ENCODE measurements at regions not wholly inside any gene's neighbourhood (a gene's known extent, or its start where the extent isn't known, plus 50 kb on each side); places are given as distances from the start of the nearest gene placed in this dataset.
"Not testable (repeated sequence)": the region's sequence is repeated elsewhere in the genome, so short reads cannot be mapped to it uniquely, and the experiment has no call there.

DNA sequence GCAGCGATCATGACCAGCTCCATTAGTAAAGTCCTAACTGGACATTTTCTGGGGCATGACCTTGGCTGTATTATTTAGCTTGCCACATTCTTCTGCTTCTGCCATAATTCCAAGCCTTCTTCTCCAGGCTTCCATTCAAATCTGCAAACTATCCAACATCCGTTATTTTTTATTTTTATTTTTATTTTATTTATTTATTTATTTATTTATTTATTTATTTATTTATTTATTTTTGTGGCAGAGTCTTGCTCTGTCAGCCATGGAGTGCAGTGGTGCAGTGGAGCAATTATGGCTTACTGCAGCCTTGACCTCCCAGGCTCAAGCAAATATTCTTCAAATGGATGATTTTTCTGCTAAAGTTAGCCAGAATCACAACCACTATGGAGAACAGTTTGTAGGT lies 187.2 kb upstream of the CDK1 start:
- Histone ChIP-seq H4K20me1 (no peaks in the 10 kb centered on the region), H3K27ac (no peak overlapping the region), H3K9ac (no peak overlapping the region), H3K27me3 (no peaks in the 10 kb centered on the region), H3K9me3 (replicated peaks in 1 of 11) (no peaks in the 10 kb centered on the region), H3K36me3 (no peaks in the 10 kb centered on the region), H3K4me2 (no peak overlapping the region), H3K4me1 (no peaks in the 10 kb centered on the region), H3K4me3 (no peak overlapping the region)
- no peak for TF ChIP-seq Cebpa-rat (IDR thresholded peaks at IDR 0.05)

DNA sequence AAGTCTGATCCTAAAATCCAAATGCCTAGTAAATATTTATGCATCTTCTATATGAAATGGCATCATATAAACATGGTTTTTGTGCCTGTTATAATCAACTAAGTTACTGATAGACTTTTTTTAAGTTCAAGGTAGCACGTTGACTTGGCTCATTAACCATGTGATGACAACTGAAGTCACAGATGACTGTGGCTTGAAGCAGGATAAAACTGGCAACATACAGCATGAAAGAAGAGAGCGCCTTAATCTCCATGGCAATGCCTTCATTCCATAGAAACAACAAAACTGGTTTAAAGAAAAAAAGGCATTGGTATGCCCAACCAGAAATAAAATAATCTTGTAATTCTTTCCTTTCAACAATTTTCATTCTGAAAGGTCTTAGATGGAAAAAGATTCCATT lies 188.9 kb upstream of the CDK1 start:
- Histone ChIP-seq H3K9ac (no peak overlapping the region), H3K27ac (no peak overlapping the region), H3K4me2 (no peak overlapping the region), H3K4me3 (no peak overlapping the region), H3K9me3 (replicated peaks in 1 of 11) (no peaks in the 10 kb centered on the region), H4K20me1 (no peaks in the 10 kb centered on the region), H3K4me1 (no peaks in the 10 kb centered on the region), H3K36me3 (no peaks in the 10 kb centered on the region), H3K27me3 (no peaks in the 10 kb centered on the region)
- TF ChIP-seq Cebpa-rat (IDR thresholded peaks at IDR 0.05) = no peak

DNA sequence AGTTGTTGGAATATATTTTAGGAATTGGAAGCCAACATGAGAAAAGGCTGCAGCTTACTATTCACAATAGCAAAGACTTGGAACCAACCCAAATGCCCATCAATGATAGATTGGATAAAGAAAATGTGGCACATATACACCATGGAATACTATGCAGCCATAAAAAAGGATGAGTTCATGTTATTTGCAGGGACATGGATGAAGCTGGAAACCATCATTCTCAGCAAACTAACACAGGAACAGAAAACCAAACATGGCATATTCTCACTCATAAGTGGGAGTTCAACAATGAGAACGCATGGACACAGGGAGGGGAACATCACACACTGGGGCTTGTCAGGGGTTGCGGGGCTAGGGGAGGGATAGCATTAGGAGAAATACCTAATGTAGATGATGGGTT lies 192.1 kb upstream of the ANK3 start:
- not testable (repeated sequence) for H3K4me3 ChIP-seq; H3K27ac ChIP-seq; H4K20me1 ChIP-seq; H3K27me3 ChIP-seq; H3K9me3 ChIP-seq (replicated peaks in 1 of 11); H3K9ac ChIP-seq; H3K4me2 ChIP-seq; H3K4me1 ChIP-seq; H3K36me3 ChIP-seq

DNA sequence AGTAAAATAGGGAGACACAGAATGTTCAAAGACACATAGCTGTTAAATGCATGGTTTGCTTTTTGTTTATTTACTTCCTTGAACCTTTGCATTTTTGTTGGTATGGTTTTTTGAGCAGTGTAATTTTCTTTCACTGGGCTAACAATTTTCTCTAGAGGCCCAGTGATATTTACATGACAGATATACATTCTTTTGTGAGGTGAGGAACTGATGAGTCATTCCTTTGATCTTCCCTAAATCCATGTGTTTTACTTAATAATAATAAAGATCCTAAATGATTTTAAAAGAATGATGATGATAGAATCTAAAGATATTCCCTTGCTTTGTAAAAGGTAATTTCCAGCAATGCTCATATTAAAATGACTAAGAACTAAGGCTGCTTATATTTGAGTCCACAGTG lies 188.5 kb upstream of the ANK3 start:
- Histone ChIP-seq H3K36me3 (no peaks in the 10 kb centered on the region), H3K27me3 (no peaks in the 10 kb centered on the region), H3K9me3 (replicated peaks in 1 of 11) (no peaks in the 10 kb centered on the region; a peak in 2 of 22 replicates), H3K4me3 (no peak overlapping the region), H4K20me1 (no peaks in the 10 kb centered on the region), H3K4me1 (peaks cover 0 to 9% (median 0%) of the 10 kb centered on the region in 10 experiments; a peak in 5 of 20 replicates), H3K4me2 (no peak overlapping the region), H3K27ac (no peak overlapping the region), H3K9ac (no peak overlapping the region)
- no peak for TF ChIP-seq Cebpa-rat (IDR thresholded peaks at IDR 0.05)

DNA sequence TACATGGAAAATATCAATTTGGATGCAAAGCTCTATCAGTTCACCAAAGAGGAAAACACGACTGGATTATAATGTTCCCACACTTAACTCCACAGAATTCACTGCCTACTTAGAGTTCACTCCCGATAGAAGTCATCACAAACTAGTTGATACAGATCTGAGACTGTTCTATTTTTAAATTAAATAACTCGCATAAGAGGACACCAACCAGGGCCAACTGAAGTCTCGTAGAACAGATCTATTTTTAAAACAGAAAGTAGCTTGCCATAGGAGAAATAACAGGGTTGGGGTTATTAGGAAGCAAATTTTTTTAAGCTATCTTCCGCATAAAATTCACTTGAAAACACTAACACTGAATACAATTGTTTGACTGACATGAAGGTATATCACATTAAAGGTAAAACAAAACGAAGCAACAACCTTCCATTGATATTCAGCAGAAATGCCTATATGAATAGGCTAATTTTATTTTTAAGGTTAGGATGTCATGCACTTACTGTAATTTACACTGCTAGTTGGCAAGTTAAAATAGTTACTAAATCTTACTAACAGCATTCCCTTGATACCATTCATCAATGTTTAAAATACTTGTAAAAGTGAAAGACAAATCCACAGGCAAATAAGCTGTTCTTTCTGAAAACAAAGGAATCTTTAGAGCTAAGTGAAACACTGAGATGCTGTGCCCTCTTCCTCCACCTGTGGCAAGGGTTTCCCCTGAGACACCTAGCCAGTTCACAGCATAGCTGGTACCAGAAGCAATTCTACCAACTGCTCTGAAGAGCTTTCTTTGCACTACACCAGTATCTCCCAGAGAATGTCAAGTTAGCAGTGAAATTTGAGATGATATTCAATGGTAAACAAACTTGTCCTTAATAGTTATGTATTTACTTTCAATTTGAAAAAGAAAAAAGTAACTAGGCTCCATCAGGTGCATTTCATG lies 186.7 kb upstream of the ANK3 start:
- peak overlapping the region in 6 of 11 experiments; percentile 3 to 36 (median 17); a peak in 10 of 22 replicates for H3K4me2 ChIP-seq
- no peaks in the 10 kb centered on the region for H3K36me3 ChIP-seq
- H3K4me1 ChIP-seq = peaks cover 0 to 9% (median 0%) of the 10 kb centered on the region in 10 experiments; a peak in 5 of 20 replicates
- H3K4me3 ChIP-seq = no peak overlapping the region
- peaks cover 0 to 10% (median 6%) of the 10 kb centered on the region in 11 experiments; a peak in 6 of 22 replicates for H3K27me3 ChIP-seq
- H4K20me1 ChIP-seq = no peaks in the 10 kb centered on the region
- no peak overlapping the region for H3K27ac ChIP-seq
- no peak overlapping the region for H3K9ac ChIP-seq
- no peak for TF ChIP-seq Cebpa-rat (IDR thresholded peaks at IDR 0.05)
- no peaks in the 10 kb centered on the region; a peak in 2 of 22 replicates for H3K9me3 ChIP-seq (replicated peaks in 1 of 11)

DNA sequence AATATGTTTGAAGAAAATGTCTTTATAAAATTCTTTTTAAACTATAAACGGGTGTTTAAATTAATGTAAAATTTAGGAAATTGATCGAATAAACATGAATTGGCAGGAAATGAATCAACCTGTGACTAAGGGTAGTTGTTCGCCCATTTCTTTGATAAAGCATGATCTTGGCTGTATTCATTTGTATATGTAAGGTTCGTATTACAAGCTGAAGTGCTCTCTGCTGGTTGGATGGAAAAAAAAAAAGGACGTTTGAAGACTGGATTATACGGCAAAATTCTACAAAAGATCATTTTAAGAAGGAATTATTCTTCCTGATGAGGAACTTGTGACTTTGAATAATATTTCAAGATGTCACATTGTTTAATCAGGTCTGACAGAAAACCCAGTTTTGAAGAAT lies 185.4 kb upstream of the ANK3 start:
- Histone ChIP-seq H3K36me3 (no peaks in the 10 kb centered on the region), H3K27ac (no peak overlapping the region), H3K4me2 (no peak overlapping the region), H3K4me1 (peaks cover 0 to 9% (median 0%) of the 10 kb centered on the region in 10 experiments; a peak in 5 of 20 replicates), H3K4me3 (no peak overlapping the region), H3K27me3 (peaks cover 0 to 10% (median 6%) of the 10 kb centered on the region in 11 experiments; a peak in 6 of 22 replicates), H4K20me1 (no peaks in the 10 kb centered on the region), H3K9me3 (replicated peaks in 1 of 11) (no peaks in the 10 kb centered on the region; a peak in 2 of 22 replicates), H3K9ac (no peak overlapping the region)
- TF ChIP-seq Cebpa-rat (IDR thresholded peaks at IDR 0.05) = no peak

DNA sequence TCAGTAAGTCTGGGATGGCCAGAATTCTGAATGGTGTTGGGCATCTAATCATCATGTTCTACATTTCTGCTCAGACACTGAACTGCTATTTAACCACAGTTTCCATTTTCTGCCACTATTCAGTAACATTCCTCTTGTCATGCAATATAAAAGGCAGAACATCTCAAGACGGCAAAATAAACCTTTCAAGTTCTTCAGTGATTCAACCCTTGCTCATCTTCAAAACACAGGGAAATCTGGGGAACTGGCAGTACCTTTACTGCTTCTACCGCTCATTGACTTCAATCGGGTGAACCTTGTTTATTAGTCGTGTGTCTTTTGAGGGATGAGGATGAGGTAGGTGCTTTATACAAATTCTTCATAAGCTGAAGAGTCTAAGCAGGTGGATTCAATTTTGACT lies 184.7 kb upstream of the ANK3 start:
- Histone ChIP-seq H3K4me2 (no peak overlapping the region), H3K36me3 (no peaks in the 10 kb centered on the region), H3K4me1 (peaks cover 0 to 9% (median 0%) of the 10 kb centered on the region in 10 experiments; a peak in 5 of 20 replicates), H3K27me3 (peaks cover 0 to 10% (median 6%) of the 10 kb centered on the region in 11 experiments; a peak in 6 of 22 replicates), H3K9ac (no peak overlapping the region), H3K4me3 (no peak overlapping the region), H3K9me3 (replicated peaks in 1 of 11) (no peaks in the 10 kb centered on the region; a peak in 2 of 22 replicates), H4K20me1 (no peaks in the 10 kb centered on the region), H3K27ac (no peak overlapping the region)
- TF ChIP-seq Cebpa-rat (IDR thresholded peaks at IDR 0.05) = no peak

DNA sequence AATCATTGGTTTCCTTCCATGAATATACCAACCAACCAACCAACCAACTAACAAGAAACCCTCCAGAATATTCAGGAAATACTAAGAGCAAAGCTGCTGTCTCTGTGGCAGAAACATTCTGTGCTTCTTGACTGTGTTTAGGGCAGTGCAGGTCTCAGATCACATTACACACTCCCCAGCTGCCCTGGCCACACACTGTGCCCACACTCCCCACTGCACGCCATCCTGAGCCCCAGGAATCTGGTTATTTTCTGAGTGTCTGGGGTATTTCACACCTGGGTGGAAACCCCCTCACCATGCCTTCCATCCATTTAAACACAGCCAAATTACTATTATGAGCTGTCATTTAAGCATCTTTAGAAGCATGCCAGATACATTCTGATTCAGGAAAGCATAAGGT lies 183.7 kb upstream of the ANK3 start:
- Histone ChIP-seq H3K4me3 (no peak overlapping the region), H3K36me3 (no peaks in the 10 kb centered on the region), H3K9ac (no peak overlapping the region), H3K27ac (no peak overlapping the region), H3K4me2 (no peak overlapping the region), H3K9me3 (replicated peaks in 1 of 11) (no peaks in the 10 kb centered on the region; a peak in 2 of 22 replicates), H4K20me1 (no peaks in the 10 kb centered on the region), H3K4me1 (peaks cover 0 to 9% (median 0%) of the 10 kb centered on the region in 10 experiments; a peak in 5 of 20 replicates), H3K27me3 (peaks cover 0 to 10% (median 6%) of the 10 kb centered on the region in 11 experiments; a peak in 6 of 22 replicates)
- TF ChIP-seq Cebpa-rat (IDR thresholded peaks at IDR 0.05) = no peak

DNA sequence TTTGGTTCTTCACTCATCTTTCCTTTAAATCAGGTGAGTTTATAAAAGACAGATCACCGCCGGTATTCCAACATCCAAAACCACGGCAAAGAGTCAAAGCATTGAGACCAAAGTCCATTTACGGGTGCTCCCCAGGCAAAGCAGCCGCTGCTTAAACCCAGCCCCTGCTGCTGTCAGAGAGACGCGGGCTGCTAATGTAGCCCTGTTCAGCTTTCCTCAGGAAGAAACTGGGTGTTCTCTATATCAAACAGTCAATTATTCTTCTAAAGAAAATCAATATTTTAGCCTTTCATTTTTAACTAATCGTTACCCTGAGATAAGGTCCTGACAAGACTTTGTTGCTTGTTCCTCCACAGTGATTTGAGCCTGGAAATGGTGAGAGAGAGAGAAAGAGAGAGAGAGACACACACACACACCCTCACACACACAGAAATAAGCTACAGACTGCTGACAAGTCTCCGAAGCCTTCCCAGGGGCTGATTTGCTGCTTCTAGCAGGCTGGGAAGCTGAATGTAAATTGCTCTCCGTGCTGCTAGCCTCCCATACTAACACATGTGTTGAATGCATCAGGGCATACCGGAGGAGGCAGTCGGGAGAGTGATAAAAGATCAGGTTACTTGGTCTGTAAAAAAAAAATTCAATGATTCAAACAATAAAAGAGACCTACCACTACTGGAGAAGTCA lies 183.0 kb upstream of the ANK3 start:
- no peaks in the 10 kb centered on the region for H3K36me3 ChIP-seq
- no peak overlapping the region for H3K4me2 ChIP-seq
- no peak overlapping the region for H3K27ac ChIP-seq
- no peak overlapping the region for H3K9ac ChIP-seq
- no peaks in the 10 kb centered on the region for H4K20me1 ChIP-seq
- H3K4me3 ChIP-seq = no peak overlapping the region
- H3K9me3 ChIP-seq (replicated peaks in 1 of 11) = peaks cover 0 to 4% (median 2%) of the 10 kb centered on the region in 11 experiments; a peak in 10 of 22 replicates
- TF ChIP-seq Cebpa-rat (IDR thresholded peaks at IDR 0.05) = no peak
- peaks cover 0 to 9% (median 0%) of the 10 kb centered on the region in 10 experiments; a peak in 5 of 20 replicates for H3K4me1 ChIP-seq
- peaks cover 0 to 10% (median 6%) of the 10 kb centered on the region in 11 experiments; a peak in 6 of 22 replicates for H3K27me3 ChIP-seq
